Neural cell (in vitro differentiated cells): ENCODE measurements at regions not wholly inside any gene's neighbourhood (a gene's known extent, or its start where the extent isn't known, plus 50 kb on each side); places are given as distances from the start of the nearest gene placed in this dataset.
A peak's percentile ranks its signal among the peaks of the same experiment; 100 is the strongest.

Source experiments
- H2AFZ ChIP-seq: fragments of 200-600, 300-800 bp; sonication (generic), shearing (Covaris generic); 2 replicates; pipeline ENCODE4 v1.6.0; 2014; ENCODE audit warnings: low read depth, mild to moderate bottlenecking, antibody characterized with exemption, low read length, moderate library complexity
- H3F3A ChIP-seq: fragments of 200-600 bp; shearing (Covaris generic); 2 replicates; pipeline ENCODE4 v1.6.1; 2016; ENCODE audit warnings: mild to moderate bottlenecking, moderate library complexity, mixed read lengths, antibody characterized with exemption, low read length; ENCODE audit not compliant: insufficient read depth, poor library complexity, severe bottlenecking
- H3K27ac ChIP-seq: fragments of 200-600, 300-800 bp; sonication (generic), shearing (Covaris generic); 2 replicates; pipeline ENCODE4 v1.5.1; 2014; ENCODE audit warnings: mild to moderate bottlenecking, low read length, moderate library complexity
- H3K27me3 ChIP-seq: fragments of 300-800, 200-600 bp; sonication (generic), shearing (Covaris generic); 2 replicates; pipeline ENCODE4 v1.6.0; 2014; ENCODE audit warnings: mild to moderate bottlenecking, low read depth, low read length, moderate library complexity; ENCODE audit not compliant: insufficient read depth
- H3K36me3 ChIP-seq: fragments of 300-800, 200-600 bp; sonication (generic), shearing (Covaris generic); 2 replicates; pipeline ENCODE4 v1.5.1; 2014; ENCODE audit warnings: mild to moderate bottlenecking, antibody characterized with exemption, low read length, moderate library complexity; ENCODE audit not compliant: insufficient read depth
- H3K4me2 ChIP-seq: fragments of 300-800, 200-600 bp; sonication (generic), shearing (Covaris generic); 2 replicates; pipeline ENCODE4 v1.6.0; 2014; ENCODE audit warnings: mild to moderate bottlenecking, low read length
- H3K4me3 ChIP-seq: fragments of 300-800, 200-600 bp; sonication (generic), shearing (Covaris generic); 2 replicates; pipeline ENCODE4 v1.5.1; 2014; ENCODE audit warnings: mild to moderate bottlenecking, low read length, moderate library complexity
- H3K79me2 ChIP-seq: fragments of 200-600 bp; shearing (Covaris generic); replicated peaks from 2 replicates; pipeline ENCODE4 v1.6.0; 2014; ENCODE audit warnings: mild to moderate bottlenecking, low read length, moderate library complexity; ENCODE audit not compliant: insufficient read depth
- H3K9ac ChIP-seq: fragments of 300-800, 200-600 bp; sonication (generic), shearing (Covaris generic); 2 replicates; pipeline ENCODE4 v1.6.1; 2016; ENCODE audit warnings: mild to moderate bottlenecking, low read length, mixed read lengths
- H3K9me2 ChIP-seq: fragments of 200-600 bp; shearing (Covaris generic); 2 replicates; pipeline ENCODE4 v1.6.1; 2016; ENCODE audit warnings: mild to moderate bottlenecking, low read length, mixed read lengths; ENCODE audit not compliant: insufficient read depth
- H3K9me3 ChIP-seq: fragments of 200-600, 300-800 bp; sonication (generic), shearing (Covaris generic); 2 replicates; pipeline ENCODE4 v1.6.1; 2016; ENCODE audit warnings: mild to moderate bottlenecking, mixed run types, low read length, moderate library complexity, mixed read lengths
- H4K20me1 ChIP-seq: fragments of 200-600 bp; shearing (Covaris generic); 2 replicates; pipeline ENCODE4 v1.6.1; 2016; ENCODE audit warnings: mild to moderate bottlenecking, mixed run types; ENCODE audit not compliant: insufficient read depth
- EP300 ChIP-seq: fragments of 450-650 bp; conservative IDR thresholded peaks from 2 replicates; pipeline ENCODE4 v1.6.1; 2014; ENCODE audit warnings: antibody characterized with exemption, mild to moderate bottlenecking, moderate library complexity; ENCODE audit not compliant: poor library complexity, severe bottlenecking
- EZH2 ChIP-seq: fragments of 200-600, 300-800 bp; shearing (Covaris generic), sonication (generic); IDR thresholded peaks from 2 replicates; pipeline ENCODE4 v1.6.1; 2014; ENCODE audit warnings: antibody characterized with exemption, low read length, borderline replicate concordance, mild to moderate bottlenecking; ENCODE audit not compliant: insufficient read depth, poor library complexity, severe bottlenecking
- MXI1 ChIP-seq: fragments of 450-650 bp; conservative IDR thresholded peaks from 2 replicates; pipeline ENCODE4 v1.6.1; 2014; ENCODE audit warnings: antibody characterized with exemption, mild to moderate bottlenecking; ENCODE audit not compliant: poor library complexity, severe bottlenecking
- POLR2AphosphoS5 ChIP-seq: IDR thresholded peaks from 2 replicates; pipeline ENCODE4 v1.6.1; 2012
- SMC3 ChIP-seq: fragments of 450-650 bp; conservative IDR thresholded peaks from 2 replicates; pipeline ENCODE4 v1.6.1; 2014; ENCODE audit warnings: antibody characterized with exemption, mild to moderate bottlenecking, moderate library complexity; ENCODE audit not compliant: poor library complexity
- TAF1 ChIP-seq: IDR thresholded peaks from 2 replicates; pipeline ENCODE4 v1.6.1; 2012; ENCODE audit warnings: low read depth
- TF ChIP-seq, protein P1 (sequence below): fragments of 450-650 bp; IDR thresholded peaks from 2 replicates; pipeline ENCODE4 v1.5.1; 2014; ENCODE audit warnings: antibody characterized with exemption, mild to moderate bottlenecking, moderate library complexity; ENCODE audit not compliant: poor library complexity, severe bottlenecking
- TF ChIP-seq, protein P2 (sequence below): IDR thresholded peaks from 2 replicates; pipeline ENCODE4 v1.6.1; 2012; ENCODE audit warnings: borderline replicate concordance

DNA sequence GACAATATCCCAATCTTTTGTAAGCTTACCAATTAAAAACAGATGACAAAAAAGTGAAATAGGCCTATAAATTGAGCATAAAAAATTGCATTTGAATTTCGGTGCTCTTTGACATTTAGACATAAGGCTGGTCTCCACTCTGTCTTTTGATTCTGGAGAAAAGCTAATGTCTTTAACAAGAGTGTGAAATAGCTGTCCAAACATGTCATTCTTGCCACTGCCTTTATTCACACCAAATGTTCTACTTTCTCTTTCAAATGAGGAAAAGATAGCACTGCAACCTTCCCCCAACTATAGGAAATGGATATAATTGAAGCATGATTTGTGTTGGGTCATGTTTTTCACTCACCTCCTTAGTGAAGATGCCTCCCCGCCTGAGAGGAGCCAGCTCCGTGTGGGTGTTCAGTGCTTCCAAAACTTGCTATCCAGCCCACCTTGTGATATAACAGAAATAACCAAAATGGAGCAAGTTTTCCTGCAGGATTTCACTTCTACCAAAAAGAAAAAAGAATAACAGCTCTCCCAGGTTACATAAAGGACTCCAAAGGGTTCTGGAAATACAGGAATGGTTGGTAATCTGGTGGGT lies 55.2 kb upstream of the STK32A start:
- no peak overlapping the region for H3K27ac ChIP-seq
- peak overlapping the region; percentile 49 for H3K4me2 ChIP-seq
- no peaks in the 10 kb centered on the region for H3K9me3 ChIP-seq
- H3K9me2 ChIP-seq: no peaks in the 10 kb centered on the region
- H4K20me1 ChIP-seq: no peaks in the 10 kb centered on the region
- H2AFZ ChIP-seq: no peak overlapping the region
- TF ChIP-seq MXI1 (no peak), EP300 (peak; percentile 95), POLR2AphosphoS5 (peak; percentile 79)
- TF ChIP-seq, protein P1, sequence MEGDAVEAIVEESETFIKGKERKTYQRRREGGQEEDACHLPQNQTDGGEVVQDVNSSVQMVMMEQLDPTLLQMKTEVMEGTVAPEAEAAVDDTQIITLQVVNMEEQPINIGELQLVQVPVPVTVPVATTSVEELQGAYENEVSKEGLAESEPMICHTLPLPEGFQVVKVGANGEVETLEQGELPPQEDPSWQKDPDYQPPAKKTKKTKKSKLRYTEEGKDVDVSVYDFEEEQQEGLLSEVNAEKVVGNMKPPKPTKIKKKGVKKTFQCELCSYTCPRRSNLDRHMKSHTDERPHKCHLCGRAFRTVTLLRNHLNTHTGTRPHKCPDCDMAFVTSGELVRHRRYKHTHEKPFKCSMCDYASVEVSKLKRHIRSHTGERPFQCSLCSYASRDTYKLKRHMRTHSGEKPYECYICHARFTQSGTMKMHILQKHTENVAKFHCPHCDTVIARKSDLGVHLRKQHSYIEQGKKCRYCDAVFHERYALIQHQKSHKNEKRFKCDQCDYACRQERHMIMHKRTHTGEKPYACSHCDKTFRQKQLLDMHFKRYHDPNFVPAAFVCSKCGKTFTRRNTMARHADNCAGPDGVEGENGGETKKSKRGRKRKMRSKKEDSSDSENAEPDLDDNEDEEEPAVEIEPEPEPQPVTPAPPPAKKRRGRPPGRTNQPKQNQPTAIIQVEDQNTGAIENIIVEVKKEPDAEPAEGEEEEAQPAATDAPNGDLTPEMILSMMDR: no peak
- H3K79me2 ChIP-seq: no peaks in the 10 kb centered on the region
- H3K27me3 ChIP-seq: no peaks in the 10 kb centered on the region
- H3F3A ChIP-seq: no peaks in the 10 kb centered on the region
- no peaks in the 10 kb centered on the region for H3K36me3 ChIP-seq
- H3K4me3 ChIP-seq: no peak overlapping the region
- no peak overlapping the region for H3K9ac ChIP-seq

DNA sequence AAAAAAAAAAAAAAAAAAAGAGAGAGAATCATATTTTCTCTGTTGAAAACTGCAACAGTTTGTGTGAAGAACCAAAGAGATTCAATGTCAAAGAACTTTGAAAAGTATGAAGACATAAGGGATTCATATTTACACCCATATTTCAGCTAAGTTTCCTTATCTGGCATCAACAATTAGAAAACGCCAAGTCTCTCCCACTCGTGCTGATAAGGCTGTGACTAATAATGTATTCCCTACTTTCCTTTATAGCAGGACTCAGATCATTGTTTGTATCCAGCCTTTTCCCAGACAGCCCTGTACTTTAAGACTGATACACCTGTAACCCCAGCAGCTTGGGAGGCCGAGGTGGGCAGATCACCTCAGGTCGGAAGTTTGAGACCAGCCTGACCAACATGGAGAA lies 54.1 kb upstream of the STK32A start:
- Histone ChIP-seq H2AFZ (no peak overlapping the region), H3F3A (no peaks in the 10 kb centered on the region), H3K9me2 (no peaks in the 10 kb centered on the region), H3K79me2 (no peaks in the 10 kb centered on the region), H3K27ac (no peak overlapping the region), H3K9ac (no peak overlapping the region), H3K36me3 (no peaks in the 10 kb centered on the region), H3K4me3 (no peak overlapping the region), H3K27me3 (no peaks in the 10 kb centered on the region), H3K4me2 (no peak overlapping the region), H3K9me3 (no peaks in the 10 kb centered on the region), H4K20me1 (no peaks in the 10 kb centered on the region)
- TF ChIP-seq EP300 (no peak), SMC3 (no peak), MXI1 (no peak), EZH2 (no peak), POLR2AphosphoS5 (no peak), TAF1 (no peak)
- TF ChIP-seq, protein P1: no peak
- TF ChIP-seq, protein P2, sequence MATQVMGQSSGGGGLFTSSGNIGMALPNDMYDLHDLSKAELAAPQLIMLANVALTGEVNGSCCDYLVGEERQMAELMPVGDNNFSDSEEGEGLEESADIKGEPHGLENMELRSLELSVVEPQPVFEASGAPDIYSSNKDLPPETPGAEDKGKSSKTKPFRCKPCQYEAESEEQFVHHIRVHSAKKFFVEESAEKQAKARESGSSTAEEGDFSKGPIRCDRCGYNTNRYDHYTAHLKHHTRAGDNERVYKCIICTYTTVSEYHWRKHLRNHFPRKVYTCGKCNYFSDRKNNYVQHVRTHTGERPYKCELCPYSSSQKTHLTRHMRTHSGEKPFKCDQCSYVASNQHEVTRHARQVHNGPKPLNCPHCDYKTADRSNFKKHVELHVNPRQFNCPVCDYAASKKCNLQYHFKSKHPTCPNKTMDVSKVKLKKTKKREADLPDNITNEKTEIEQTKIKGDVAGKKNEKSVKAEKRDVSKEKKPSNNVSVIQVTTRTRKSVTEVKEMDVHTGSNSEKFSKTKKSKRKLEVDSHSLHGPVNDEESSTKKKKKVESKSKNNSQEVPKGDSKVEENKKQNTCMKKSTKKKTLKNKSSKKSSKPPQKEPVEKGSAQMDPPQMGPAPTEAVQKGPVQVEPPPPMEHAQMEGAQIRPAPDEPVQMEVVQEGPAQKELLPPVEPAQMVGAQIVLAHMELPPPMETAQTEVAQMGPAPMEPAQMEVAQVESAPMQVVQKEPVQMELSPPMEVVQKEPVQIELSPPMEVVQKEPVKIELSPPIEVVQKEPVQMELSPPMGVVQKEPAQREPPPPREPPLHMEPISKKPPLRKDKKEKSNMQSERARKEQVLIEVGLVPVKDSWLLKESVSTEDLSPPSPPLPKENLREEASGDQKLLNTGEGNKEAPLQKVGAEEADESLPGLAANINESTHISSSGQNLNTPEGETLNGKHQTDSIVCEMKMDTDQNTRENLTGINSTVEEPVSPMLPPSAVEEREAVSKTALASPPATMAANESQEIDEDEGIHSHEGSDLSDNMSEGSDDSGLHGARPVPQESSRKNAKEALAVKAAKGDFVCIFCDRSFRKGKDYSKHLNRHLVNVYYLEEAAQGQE: no peak
